Activated gamma-delta T cell treated with Interleukin-2 at 50 U/mL for 16 hours (primary cell): ENCODE measurements at regions not wholly inside any gene's neighbourhood (a gene's known extent, or its start where the extent isn't known, plus 50 kb on each side); places are given as distances from the start of the nearest gene placed in this dataset.

Experiments
- DNase-seq: peaks from one replicate; pipeline ENCODE4 v3.0.0-alpha.2; 2020

DNA sequence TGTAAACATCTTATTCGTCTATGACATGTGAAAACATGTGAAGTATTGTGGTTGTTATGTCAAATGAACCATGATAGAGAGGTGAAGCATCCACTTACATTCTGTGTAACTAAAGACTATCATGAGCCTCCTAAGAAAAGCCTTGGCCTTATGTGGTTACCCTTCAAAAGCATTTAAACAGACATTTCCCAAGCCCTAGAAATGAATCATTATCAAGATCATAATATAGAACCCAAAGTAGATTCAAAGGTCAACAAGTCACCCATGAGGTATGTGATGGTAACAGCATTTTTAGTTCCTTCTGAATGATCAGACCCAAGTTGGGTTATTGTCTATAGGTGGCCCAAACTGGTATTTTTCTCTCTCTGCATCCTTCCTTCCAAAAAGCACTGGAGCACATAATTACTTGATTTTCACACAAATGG lies 408.0 kb downstream of the TBL1XR1 start:
- no peak for DNase-seq

DNA sequence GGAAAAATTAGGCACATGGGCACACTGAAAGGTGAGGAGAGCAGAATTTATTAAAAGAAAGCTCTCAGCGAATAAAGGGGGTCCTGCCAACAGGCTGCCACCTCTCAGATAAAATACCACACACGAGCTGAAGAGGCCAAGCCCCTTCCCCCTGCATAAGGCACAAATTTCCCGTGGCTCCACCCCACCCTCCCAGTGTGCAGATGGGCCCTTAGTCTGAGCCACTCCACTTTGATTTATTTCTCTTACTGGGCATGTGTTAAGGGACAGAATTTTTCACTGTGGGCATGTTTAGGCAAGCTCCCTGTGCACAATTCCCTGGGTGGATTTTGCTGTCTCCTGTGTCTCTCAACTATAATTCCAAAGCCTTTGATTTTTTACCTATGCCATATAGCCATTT lies 409.8 kb downstream of the TBL1XR1 start:
- no peak for DNase-seq

DNA sequence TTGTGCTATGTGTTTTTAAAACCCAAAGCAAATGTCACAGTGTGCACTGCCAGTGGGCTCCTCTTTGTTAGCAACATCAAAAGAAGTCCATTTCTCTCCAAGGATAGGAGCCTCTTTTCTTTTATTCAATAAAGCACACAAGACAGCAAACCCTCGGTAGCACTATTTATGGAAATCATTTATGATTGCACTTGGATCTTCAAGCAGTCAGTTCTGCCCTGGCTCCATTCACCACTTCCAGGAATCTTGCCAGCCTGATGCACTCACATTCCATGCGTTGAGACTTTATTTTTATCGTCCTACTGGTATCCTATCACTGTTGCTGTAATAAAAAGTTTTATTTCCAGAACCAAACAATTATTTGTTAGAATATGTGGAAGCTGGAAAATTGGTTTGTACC lies 412.1 kb downstream of the TBL1XR1 start:
- DNase-seq, result no peak

DNA sequence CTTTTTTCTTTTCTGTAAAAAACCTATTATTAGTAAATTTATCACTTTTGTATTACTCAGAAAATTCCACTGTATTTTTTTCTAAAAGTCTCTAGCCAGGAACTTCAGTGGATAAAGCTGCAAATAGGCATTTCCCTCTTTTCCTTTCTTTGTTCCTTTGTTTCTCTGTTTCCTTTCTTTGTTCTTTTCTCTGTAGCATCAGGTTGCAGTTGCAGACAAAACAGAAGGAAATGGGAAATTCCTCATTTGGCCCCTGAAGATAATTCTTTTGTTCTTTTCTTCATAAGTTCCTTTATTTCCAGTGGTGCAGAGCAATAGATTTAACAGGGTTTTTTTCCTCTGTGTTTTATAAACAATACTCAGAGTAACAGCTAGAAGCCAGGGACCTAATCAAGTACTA lies 416.5 kb downstream of the TBL1XR1 start:
- DNase-seq, result no peak

DNA sequence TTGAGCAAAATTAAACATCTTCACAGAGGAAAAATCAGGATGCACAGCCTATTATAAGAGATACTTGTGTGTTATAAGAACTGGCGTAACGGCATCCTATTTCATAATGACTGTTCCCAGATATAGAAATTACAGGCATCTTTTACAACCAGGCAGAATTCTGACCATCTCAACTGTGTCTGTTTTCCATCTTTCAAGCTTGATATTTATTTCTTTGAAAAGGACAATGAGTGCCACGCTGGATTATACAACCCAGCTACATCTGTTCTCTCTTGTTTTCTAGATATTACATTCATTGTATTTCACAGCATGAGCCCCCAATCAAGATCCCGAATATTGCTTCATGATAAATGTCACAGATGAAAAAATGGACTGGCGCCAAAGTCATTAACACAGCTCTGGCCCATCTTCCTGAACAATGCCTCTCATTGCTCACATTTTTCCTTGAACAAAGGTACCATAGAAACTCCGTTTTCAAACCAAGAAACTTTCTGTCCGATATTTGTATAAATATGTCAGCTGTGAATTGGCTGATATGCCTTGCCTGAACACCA lies 420.6 kb downstream of the TBL1XR1 start:
- DNase-seq, result no peak

DNA sequence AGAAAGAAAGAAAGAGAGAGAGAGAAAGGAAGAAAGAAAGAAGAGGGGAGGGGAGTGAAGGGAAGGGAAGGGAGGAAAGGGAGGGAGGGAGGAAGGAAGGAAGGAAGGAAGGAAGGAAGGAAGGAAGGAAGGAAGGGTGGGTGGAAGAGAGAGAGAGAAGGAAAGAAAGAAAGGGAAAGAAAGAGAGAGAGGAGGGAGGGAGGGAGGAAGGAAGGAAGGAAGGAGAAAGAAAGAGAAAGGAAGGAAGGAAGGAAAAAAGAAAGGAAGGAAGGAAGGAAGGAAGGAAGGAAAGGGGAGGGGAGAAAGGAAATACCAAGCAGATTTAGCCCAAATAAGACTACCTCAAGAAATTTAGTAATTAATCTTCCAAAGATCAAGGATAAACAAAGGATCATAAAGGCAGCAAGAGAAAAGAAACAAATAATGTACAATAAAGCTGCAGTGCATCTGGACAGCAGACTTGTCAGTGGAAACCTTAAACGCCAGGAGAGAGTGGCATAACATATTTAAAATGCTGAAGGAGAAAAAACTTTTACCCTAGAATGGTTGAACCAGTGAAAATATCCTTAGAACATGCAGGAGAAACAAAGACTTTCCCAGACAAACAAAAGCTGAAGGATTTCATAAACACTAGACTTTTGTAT lies 427.6 kb downstream of the TBL1XR1 start:
- DNase-seq, result no peak

DNA sequence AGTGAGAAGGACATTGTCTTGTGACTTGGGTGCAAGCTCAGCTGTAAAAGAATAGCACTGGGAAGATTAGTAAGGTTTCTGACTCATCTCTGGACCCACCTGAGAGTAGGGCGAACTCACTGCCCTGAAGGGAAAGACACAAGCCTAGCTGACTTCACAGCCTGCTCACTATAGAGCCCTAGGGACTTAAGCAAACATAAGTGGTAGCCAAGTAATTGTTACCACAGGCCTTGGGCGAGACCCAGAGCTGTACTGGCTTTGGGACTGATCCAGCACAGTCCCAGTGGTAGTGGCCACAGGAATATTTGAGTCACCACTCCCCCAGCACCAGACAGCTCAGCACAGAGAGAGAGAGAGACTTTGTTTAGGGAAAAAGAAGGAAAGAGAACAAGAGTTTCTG lies 429.9 kb downstream of the TBL1XR1 start:
- no peak for DNase-seq

DNA sequence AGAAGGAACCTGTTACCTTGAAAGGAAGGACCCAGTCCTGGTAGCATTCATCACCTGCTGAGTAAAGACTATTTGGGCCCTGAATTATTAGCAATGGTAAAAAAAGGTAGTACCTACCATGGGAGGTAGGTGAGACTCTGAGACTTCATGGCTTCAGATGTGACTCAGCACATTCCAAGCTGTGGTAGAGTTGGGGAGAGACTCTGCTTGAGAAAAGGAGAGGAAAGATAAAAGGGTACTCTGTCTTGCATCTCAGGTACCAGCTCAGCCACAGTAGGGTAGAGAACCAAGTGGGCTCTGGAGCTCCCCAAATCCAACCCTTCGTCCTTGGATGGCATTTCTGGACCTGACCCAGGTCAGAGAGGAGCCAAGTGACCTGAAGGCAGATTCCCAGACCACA lies 430.4 kb downstream of the TBL1XR1 start:
- DNase-seq, result no peak

DNA sequence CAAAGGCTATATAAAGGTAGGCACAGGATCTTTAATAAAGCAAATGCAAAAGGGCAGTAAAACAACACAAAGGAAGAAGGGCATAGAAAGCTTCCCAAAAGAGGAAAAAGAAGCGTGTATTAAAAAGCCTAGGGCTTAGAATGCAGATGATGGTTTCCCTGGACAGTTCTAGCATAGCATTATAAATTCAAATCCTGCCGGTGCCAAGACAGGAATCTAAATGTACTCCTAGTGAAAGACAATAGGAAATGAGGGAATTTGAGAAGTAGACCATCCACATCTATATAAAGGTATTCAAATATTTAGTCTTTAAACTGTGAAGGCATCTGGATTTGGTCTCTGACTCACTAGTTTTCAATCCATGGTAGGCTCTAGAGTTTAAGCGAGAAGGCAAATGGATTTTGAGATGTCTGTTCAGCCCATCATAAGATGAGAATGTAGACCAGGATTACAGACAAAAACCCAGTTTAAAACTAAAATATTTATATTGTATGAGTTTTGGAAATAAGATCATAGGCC lies 431.8 kb downstream of the TBL1XR1 start:
- DNase-seq, result no peak

DNA sequence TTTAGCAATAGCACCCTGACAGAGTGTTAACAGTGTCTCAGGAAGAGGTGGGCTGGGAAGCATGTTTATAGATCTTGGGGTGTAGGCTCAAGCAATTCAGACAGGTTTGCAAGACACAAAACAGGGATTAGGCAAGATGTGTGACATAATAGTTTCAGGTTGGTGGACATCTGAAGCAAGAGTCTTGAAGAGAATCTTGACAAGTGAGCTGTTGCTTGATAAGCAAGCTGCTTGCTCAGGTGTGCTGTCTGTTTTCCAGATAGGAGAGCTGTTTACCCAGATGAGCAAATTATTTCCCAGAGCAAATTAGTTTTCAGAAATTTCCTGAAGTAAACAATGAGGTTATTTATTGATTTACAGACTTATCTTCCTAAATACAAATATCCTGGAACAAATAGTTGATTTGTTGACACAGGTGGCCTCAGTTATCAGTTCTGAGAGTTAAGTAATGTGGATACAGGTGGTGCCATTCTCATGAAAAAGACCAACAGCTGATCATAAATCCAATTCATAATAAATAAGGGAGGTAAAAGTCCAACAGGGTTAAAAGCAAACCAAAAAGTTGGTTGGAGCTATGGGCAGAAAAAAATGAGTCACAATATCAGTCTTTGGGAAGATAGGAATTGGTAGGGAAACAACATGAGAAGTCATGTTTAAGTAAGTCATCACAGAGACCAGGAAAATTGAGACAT lies 437.3 kb downstream of the TBL1XR1 start:
- no peak for DNase-seq

DNA sequence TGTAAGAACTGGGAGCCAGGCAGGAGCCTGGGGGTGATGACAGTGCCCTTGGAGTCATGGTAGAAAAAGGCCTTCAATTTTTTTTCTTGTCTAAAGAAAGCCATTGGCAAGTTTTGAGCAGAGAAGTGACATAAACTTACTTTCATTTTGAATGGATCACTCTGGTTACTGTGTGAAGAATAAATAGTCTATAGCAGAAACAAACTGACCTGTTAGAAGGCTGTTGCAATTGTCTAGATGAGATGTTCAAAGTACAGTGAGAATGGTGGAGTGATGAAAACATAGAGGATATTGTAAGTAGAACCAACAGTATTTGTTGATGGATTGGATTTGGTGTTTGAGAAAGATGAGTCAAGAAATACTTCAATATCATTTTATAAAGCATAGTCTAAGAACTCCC lies 439.9 kb downstream of the TBL1XR1 start:
- DNase-seq, result no peak

DNA sequence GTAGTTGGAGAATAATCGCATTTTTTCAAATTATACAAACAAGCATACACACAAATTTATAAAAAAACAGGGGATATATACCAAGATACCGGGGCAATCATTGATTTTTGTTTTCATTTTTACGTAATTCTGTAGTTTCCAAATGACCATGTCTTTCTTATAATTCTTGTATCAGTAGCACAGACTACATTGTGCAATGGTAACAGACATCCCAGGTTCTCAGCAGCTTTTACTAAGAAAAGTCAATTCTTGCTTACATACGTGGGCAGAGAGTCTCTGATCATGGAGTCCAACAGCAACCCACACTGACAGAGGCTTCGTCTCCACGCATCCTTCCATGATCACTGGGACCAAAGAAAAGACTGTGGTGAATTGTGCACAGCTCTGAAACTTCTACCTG lies 441.3 kb downstream of the TBL1XR1 start:
- no peak for DNase-seq

DNA sequence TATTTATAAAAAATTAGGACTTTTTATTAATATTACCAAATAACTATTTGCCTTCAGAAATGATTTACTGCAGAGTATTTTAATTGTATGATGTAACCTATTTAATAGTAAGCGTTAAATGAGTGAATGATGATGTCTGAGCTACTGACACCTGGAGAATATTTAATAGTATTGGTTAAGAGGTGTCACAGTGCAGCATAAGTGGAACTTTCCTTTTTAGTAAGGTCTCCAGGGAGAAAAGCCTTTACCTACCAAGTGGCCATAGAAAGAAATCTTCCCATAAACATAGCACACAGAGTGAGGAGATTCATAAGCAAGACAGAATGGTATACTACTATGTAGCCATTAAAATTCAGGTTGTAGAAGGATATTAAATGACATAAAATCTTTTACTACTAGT lies 441.7 kb downstream of the TBL1XR1 start:
- DNase-seq, result no peak

DNA sequence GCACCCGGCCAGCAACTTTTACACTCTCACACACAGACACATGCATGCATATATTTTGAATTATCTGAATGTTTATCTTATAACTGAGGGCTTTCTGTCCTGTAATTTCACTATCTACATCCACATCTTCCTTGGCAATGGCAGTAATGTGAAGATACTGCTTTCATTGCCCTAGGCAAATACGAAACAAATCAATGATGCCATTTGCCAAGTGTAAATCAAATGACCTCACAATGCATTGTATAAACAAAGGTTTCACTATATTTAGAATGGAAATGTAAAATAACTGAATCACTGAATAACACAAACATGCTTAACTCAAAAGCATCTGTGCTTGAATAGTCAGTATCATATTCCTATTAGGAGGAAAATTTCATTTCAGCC lies 455.6 kb downstream of the TBL1XR1 start:
- no peak for DNase-seq

DNA sequence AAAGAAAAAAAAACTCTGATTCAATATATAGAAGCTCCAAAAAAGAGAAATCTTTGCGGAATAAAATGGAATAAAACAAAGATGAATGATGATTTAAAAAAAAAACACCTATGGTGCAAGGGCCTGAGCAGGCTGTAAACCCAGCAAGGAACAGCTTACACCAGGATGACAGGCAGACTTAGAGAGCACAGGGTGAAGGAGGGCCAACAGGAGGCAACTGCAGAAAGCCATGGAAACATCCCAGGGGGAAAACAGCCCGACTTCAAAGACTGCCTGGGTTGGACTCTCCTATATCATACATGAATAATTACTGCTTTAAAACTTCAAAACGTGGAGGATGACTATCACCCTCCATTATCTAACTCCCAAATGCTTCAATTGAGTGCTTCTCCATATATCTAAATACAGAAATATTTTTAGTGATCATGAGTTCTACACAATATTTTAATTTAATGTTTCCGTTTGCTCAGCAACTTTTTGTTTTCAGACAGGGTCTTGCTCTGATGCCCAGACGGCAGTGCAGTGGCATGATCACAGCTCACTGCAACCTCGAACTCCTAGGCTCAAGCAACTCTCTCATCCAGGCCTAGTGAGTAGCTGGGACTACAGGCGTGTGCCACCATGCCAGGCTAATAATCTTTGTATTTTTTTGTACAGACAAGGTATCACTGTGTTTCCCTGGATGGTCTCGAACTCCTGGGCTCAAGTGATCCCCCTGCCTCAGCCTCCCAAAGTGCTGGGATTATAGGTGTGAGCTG lies 456.2 kb downstream of the TBL1XR1 start:
- DNase-seq, result no peak

DNA sequence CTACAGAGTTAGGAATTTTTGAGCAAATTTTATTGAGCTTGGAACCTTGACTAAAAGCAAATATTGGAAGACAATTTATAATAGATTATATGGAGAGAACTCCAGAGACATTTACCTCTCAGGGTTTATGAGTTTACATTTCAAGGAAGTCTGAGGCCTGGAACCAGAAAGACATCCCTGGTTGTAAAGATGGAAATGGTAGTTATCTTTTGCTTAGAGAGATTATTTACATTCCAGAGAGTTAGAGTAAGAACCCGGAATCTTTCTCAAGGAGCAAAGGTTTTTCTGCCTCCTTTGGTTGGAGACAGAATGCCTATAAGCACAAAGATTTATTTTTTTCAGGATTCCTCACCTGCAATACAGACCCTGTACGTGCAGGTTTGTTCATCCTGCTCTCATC lies 458.1 kb downstream of the TBL1XR1 start:
- DNase-seq, result no peak

DNA sequence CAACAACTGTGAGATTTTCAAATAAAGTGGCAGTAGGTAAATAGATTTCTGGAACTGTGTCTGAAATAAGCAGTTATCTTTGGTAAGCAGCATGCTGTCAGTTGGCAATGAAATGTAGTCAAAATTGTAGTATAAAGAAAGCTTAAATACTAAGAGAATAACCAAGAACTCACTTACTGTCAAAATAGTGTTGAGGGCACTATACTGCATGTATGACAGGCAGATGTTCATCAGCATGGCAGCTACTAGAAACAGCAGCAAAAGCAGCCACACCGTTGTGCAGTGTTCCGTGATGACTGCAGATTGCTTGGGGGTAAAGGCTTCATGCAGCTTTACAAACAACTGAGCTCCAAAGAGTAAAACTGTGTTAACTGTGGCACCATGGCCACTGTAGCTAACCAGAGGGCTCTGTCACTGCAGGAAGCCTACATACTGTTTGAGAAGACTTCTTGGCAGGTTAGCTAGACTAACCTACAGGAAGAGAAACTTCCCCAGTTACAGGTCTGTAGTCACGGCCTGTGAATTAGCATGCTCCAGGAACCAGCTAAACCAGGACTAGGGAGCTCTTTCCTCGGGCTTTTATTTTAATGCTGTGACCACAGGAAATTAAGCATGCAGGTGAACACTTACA lies 459.7 kb downstream of the TBL1XR1 start:
- no peak for DNase-seq

DNA sequence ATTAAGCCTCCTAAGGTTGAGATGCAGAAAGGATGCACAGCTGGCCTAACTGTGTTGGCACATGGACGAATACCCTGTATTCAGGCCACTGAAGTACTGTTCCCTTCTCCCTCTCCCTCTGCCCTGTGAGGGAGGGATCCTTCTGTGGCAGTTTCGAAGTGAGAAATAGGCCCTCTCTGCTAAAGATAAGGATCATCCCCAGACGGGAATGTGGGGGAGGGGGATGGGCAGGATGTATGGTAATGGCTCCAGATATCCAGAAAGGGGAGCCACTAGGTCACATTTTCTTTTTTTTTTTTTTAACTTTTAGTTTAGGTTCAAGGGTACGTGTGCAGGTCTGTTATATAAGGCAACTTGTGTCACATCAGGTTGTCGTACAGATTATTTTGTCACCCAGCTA lies 463.1 kb downstream of the TBL1XR1 start:
- no peak for DNase-seq

DNA sequence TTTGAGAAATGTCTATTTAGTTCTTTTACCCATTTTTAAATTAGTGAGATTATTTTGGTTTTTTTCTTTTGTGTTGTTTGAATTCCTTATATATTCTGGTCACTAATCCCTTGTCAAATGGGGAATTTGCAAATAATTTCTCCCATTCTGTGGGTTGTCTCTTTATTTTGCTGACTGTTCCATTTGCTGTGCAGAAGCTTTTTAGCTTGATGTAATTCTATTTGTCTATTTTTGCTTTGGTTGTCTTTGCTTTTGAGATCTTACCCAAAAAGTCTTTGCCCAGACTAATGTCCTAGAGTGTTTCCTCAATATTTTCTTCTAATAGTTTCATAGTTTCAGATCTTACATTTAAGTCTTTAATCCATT lies 472.9 kb downstream of the TBL1XR1 start:
- no peak for DNase-seq

DNA sequence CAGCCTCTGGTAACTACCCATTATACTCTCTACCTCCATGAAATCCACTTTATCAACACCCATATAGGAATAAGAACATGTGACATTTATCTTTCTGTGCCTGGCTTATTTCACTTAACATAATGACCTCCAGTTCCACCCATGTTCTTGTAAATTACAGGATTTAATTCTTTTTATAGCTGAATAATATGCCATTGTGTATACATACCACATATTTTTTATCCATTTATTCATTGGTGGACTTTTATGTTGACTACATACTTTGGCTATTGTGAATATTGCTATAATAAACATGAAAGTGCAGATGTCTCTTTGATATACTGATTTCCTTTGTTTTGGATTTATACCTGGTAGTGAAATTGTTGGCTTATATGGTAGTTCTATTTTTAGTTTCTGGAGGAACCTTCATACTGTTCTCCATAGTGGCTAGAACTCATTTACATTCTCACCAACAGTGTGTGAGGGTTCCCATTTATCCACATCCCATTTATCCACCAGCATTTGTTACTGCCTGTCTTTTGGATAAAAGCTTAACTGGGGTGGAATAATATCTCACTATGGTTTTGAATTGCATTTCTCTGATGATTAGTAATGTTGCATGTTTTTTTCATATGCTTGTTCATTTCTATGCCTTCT lies 473.4 kb downstream of the TBL1XR1 start:
- DNase-seq, result no peak

DNA sequence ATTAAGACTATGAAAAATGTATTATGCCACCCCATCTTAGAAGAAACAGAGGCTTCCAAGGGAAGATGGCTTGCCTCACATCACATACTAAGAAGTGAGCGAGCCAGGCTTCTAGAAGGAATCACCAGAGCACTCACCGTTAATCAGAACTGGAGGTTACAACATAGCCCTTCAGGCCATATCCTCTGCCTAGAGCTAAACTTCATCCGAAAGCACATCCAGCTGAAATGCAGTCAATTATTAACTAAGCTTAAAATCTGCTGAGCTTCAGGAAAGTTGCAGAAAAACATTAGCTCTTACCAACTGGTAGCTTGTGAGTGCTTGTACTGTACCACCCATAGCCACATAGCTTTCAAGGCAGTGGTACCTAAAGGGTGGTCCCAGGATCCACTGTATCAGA lies 483.2 kb downstream of the TBL1XR1 start:
- no peak for DNase-seq

DNA sequence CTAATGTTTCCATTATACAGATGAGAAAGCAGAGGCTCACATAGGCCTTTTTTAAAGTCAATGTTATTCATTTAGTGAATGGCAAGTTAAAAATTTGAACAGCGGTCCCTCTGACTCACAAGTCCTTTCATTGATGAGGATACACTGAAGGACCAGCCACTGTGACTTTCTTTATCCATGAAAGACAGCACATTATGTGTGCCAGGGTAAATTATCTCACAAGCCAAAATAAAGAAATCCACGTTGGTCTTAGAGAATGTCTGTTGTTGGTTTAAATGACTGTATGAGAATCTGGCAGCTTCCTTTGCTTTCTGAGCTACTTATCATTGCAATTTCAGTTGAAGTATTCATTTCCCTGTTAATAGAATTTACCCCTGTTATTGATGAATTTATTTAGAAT lies 485.1 kb downstream of the TBL1XR1 start:
- DNase-seq, result no peak

DNA sequence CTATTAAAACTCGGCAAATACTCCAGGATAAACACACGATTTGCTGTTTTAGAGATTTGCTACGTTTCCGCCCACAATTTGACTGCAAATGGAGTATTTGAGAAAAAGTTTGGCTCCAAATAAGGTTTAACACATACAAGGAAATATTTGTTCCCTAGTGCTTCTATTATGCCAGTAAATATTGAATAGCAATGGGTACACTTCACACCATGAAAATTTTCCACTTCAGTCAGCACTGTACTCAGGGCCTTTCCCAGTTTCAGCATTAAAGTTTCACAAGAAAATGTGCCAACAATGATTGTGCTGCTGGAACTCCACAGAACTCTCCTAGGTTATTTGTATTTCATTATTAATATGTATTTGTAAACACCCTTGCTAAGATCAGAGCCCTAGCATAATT lies 498.0 kb downstream of the TBL1XR1 start:
- DNase-seq, result no peak
